Body of pancreas (tissue), 4 donors: ENCODE measurements at regions not wholly inside any gene's neighbourhood (a gene's known extent, or its start where the extent isn't known, plus 50 kb on each side); places are given as distances from the start of the nearest gene placed in this dataset.
"Not testable (repeated sequence)": the region's sequence is repeated elsewhere in the genome, so short reads cannot be mapped to it uniquely, and the experiment has no call there.

Experiments
- ATAC-seq: fragments of 150-250 bp; one replicate; pipeline ENCODE4 v1.9.1; 2016
- DNase-seq, 4 donors: peaks; one replicate each; pipeline ENCODE4 v3.0.0-alpha.2; 2019
- H3K27ac ChIP-seq, 4 donors: fragments of 200-600 bp; sonication (generic); 1 replicate in 3 of 4; 2 replicates in 1 of 4; pipeline versions ENCODE4 v1.5.1 to v1.6.1; 2016 to 2019; ENCODE audit warnings: mild to moderate bottlenecking in 1 of 4, mixed read lengths in 1 of 4, moderate library complexity in 1 of 4
- H3K27me3 ChIP-seq, 2 donors: fragments of 200-600 bp; sonication (generic); one replicate each; pipeline ENCODE4 v1.6.0; 2016; ENCODE audit warnings: mild to moderate bottlenecking in 1 of 2
- H3K36me3 ChIP-seq, 2 donors: fragments of 200-600 bp; sonication (generic); replicated peaks in 1 of 2; 2 replicates each; pipeline ENCODE4 v1.5.1; 2016; ENCODE audit warnings: low read depth in 2 of 2; ENCODE audit not compliant: insufficient read depth in 1 of 2
- H3K4me1 ChIP-seq: fragments of 200-600 bp; sonication (generic); one replicate; pipeline ENCODE4 v1.6.0; 2016
- H3K4me3 ChIP-seq, 2 donors: fragments of 200-600 bp; sonication (generic); 1 replicate in 1 of 2; 2 replicates in 1 of 2; pipeline ENCODE4 v1.5.1; 2016 to 2019
- H3K9me3 ChIP-seq, 3 donors: fragments of 200-600 bp; sonication (generic); 1 replicate in 2 of 3; 2 replicates in 1 of 3; pipeline ENCODE4 v1.5.1; 2016
- CTCF ChIP-seq, 7 experiments: fragments of 450-650 bp in 4 of 7; fragments of 200-600 bp in 3 of 7; sonication (generic) in 3 of 7; IDR thresholded peaks; one replicate each; pipeline ENCODE4 v1.5.1; 2016 to 2019; ENCODE audit warnings: antibody characterized with exemption in 7 of 7
- POLR2A ChIP-seq, 3 donors: fragments of 450-650 bp; IDR thresholded peaks; one replicate each; pipeline ENCODE4 v1.6.1; 2016; ENCODE audit warnings: antibody characterized with exemption in 3 of 3, mild to moderate bottlenecking in 2 of 3
- whole genome bisulfite sequencing, 2 donors: methylation state at CpG; one replicate each; pipeline ENCODE4 v1.1.5; 2017; 5-methylcytosine and 5-hydroxymethylcytosine counted together
- intact Hi-C: fragments of 100-400 bp; cut with DNase I; formaldehyde crosslinking; loops from one replicate; pipeline ENCODE4 v1.15.1; 2023

DNA sequence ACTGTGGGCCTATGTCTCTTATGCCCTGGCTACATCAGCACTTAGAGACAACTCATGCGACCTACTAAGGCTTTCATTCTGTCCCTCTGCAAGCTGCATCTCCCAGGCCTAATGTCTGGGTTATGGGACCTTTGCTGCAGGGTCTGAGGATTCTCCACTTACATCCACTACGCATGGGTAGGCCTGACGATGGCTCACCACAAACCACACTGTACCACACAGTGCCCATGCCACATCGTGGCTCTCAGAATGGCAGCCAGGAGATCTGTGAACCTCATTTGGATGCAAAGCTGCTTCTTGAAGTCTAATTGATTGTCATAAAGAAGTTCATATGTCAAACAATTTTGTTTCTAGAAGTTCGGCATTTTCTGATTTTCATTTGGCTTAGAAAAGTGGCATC lies 84.6 kb upstream of the BEND4 start:
- intact Hi-C loops, result no loop called here
- no peak overlapping the region for H3K4me3 ChIP-seq
- no peaks in the 10 kb centered on the region for H3K9me3 ChIP-seq
- TF ChIP-seq POLR2A (IDR thresholded peaks at IDR 0.05), result no peak
- TF ChIP-seq CTCF (IDR thresholded peaks at IDR 0.05), result no peak
- no peaks in the 10 kb centered on the region for H3K4me1 ChIP-seq
- no peak for ATAC-seq
- H3K27me3 ChIP-seq, result no peaks in the 10 kb centered on the region
- no peak for DNase-seq
- H3K36me3 ChIP-seq, result no peaks in the 10 kb centered on the region
- WGBS, 2 donors, result 68 to 73% methylated on average over 5 of the region's 5 CpGs
- no peak overlapping the region for H3K27ac ChIP-seq

- DNase-seq, result no peak
- intact Hi-C loops, result no loop called here
- WGBS, 2 donors, result 48 to 49% methylated on average over 6 of the region's 6 CpGs
These were observed 85.0 kb upstream of the BEND4 start for GRCh38 chr4:42237451-42237850.

GRCh38 chr4:42248972-42249371 lies 96.5 kb upstream of the BEND4 start:
- Histone ChIP-seq H3K27me3 (no peaks in the 10 kb centered on the region), H3K36me3 (no peaks in the 10 kb centered on the region), H3K4me3 (no peak overlapping the region), H3K9me3 (no peaks in the 10 kb centered on the region), H3K4me1 (no peaks in the 10 kb centered on the region), H3K27ac (no peak overlapping the region)
- DNase-seq (no peak), ATAC-seq (no peak)
- intact Hi-C loops, result no loop called here
- TF ChIP-seq POLR2A (IDR thresholded peaks at IDR 0.05) (no peak), CTCF (IDR thresholded peaks at IDR 0.05) (no peak)
- 42 to 56% methylated on average over 4 of the region's 4 CpGs for WGBS, 2 donors

More at GRCh38 chr4:42237451-42237850, 85.0 kb upstream of the BEND4 start:
- no peak for TF ChIP-seq POLR2A (IDR thresholded peaks at IDR 0.05)
- no peak for TF ChIP-seq CTCF (IDR thresholded peaks at IDR 0.05)
- no peak for ATAC-seq
- Histone ChIP-seq H3K4me1 (no peaks in the 10 kb centered on the region), H3K27ac (no peak overlapping the region), H3K36me3 (no peaks in the 10 kb centered on the region), H3K9me3 (no peaks in the 10 kb centered on the region), H3K4me3 (no peak overlapping the region), H3K27me3 (no peaks in the 10 kb centered on the region)

GRCh38 chr4:42252315-42252714 lies 99.9 kb upstream of the BEND4 start:
- H3K36me3 ChIP-seq, result no peaks in the 10 kb centered on the region
- no peak overlapping the region for H3K4me3 ChIP-seq
- H3K4me1 ChIP-seq, result no peaks in the 10 kb centered on the region
- 68 to 73% methylated on average over 3 of the region's 3 CpGs for WGBS, 2 donors
- no peak overlapping the region for H3K27ac ChIP-seq
- no peak for ATAC-seq
- H3K27me3 ChIP-seq, result no peaks in the 10 kb centered on the region
- no peak for TF ChIP-seq CTCF (IDR thresholded peaks at IDR 0.05)
- TF ChIP-seq POLR2A (IDR thresholded peaks at IDR 0.05), result no peak
- intact Hi-C loops, result no loop called here
- H3K9me3 ChIP-seq, result no peaks in the 10 kb centered on the region
- DNase-seq, result no peak

DNA sequence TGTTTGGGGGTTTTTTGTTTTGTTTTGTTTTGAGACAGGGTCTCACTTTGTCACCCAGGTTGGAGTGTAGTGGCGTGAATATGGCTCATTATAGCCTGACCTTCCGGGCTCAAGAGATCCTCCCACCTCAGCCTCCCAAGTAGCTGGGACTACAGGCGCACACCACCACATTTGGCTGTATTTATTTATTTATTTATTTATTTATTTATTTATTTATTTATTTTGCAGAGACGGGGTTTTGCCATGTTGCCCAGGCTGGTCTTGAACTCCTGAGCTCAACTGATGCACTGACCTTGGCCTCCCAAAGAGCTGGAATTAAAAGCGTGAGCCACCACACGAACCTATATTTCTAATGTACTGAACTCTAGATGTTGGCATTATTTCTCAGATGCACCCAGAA lies 105.2 kb upstream of the BEND4 start:
- H3K4me3 ChIP-seq, intact Hi-C loops, H3K27ac ChIP-seq, DNase-seq, H3K9me3 ChIP-seq, H3K27me3 ChIP-seq, H3K4me1 ChIP-seq, H3K36me3 ChIP-seq, ATAC-seq: not testable (repeated sequence)
- WGBS, 2 donors, result 87 to 93% methylated on average over 6 of the region's 6 CpGs
